Muscle of leg (tissue), 3 donors: ENCODE measurements at regions not wholly inside any gene's neighbourhood (a gene's known extent, or its start where the extent isn't known, plus 50 kb on each side); places are given as distances from the start of the nearest gene placed in this dataset.
"Not testable (repeated sequence)": the region's sequence is repeated elsewhere in the genome, so short reads cannot be mapped to it uniquely, and the experiment has no call there.

Experiments
- DNase-seq: peaks from one replicate; pipeline ENCODE4 v3.0.0; 2013
- H3K27ac ChIP-seq: one replicate; pipeline ENCODE4 v1.5.1; 2013; ENCODE audit warnings: mild to moderate bottlenecking, low read length, control low read depth
- H3K27me3 ChIP-seq: one replicate; pipeline ENCODE4 v1.6.1; 2013; ENCODE audit warnings: low read length; ENCODE audit not compliant: control insufficient read depth, insufficient read depth
- H3K36me3 ChIP-seq: one replicate; pipeline ENCODE4 v1.6.1; 2013; ENCODE audit warnings: low read length; ENCODE audit not compliant: control insufficient read depth, insufficient read depth
- H3K4me1 ChIP-seq: one replicate; pipeline ENCODE4 v1.6.1; 2013; ENCODE audit warnings: low read length; ENCODE audit not compliant: control insufficient read depth, insufficient read depth
- H3K4me3 ChIP-seq: one replicate; pipeline ENCODE4 v1.5.1; 2013; ENCODE audit warnings: low read length, control low read depth
- H3K9me3 ChIP-seq: replicated peaks from 2 replicates; pipeline ENCODE4 v1.6.1; 2013; ENCODE audit warnings: low read depth, low read length; ENCODE audit not compliant: control insufficient read depth
- whole genome bisulfite sequencing: methylation state at CpG from one replicate; pipeline ENCODE4 v1.1.5; 2013; ENCODE audit warnings: missing lambda C conversion rate; ENCODE audit not compliant: insufficient coverage; 5-methylcytosine and 5-hydroxymethylcytosine counted together

DNA sequence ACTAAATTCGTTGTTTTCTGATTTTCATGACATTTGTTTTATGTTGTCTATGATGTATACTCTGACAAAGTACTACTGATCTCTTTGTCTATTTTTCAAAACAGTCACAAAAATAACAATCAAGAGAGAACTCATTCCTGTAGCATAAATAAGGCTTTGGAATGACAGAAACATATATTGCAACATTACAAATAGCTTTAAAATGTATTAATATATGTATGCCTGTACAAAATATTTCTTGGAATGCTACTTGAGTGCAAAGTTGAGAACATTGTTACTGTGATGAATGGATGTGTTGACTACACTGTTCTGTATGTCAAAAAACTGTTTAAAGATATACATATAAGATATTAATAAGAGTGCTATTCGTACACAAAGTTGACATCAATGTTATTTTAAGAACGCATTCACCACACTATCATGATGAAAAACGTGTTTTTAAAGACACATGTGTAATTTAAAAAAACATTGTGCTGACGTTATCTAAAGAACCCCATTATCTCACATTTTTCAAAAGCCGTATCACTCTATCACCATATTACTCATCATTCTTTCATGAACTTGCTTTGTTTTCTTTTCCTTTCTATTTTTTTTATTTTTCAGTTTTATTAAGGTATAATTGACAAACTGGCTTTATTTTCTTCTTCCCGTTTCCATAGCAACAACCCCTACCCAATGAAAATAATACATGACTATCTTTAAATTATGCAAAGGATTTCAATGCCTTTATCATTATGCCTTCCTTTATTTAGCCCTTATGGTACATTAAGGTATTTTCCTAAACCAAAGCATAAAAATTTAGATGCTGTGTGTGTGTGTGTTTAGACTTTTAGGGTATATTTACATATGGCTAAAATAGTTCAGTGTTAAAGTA lies 918.8 kb downstream of the SLITRK1 start:
- Histone ChIP-seq H3K36me3 (no peaks in the 10 kb centered on the region), H3K4me3 (no peak overlapping the region), H3K4me1 (no peaks in the 10 kb centered on the region), H3K27me3 (no peaks in the 10 kb centered on the region), H3K27ac (no peak overlapping the region), H3K9me3 (no peaks in the 10 kb centered on the region)
- no CpG with 5 or more reads among the region's 7 CpGs for WGBS
- DNase-seq: no peak

DNA sequence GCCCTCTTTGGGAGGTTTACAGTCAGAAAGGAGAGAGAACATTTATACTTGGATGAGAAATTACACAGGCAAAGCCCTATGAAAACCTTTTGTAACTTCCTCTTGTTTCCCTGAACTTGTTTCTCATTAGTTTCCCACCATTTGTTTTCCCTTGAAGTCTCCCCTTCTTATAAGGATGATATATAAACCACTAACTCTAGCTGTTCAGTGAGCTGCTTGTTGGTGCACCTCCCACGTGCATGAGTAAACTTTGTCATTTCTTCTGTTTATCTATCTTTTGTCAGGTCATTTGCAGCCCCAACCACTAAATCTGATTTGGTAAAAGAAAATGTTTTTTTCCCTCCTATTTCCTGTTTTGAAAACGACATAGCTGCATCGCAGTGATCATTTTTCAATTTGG lies 919.9 kb downstream of the SLITRK1 start:
- H3K27me3 ChIP-seq: no peaks in the 10 kb centered on the region
- H3K27ac ChIP-seq: no peak overlapping the region
- no CpG with 5 or more reads among the region's 3 CpGs for WGBS
- H3K4me1 ChIP-seq: no peaks in the 10 kb centered on the region
- DNase-seq: no peak
- no peak overlapping the region for H3K4me3 ChIP-seq
- no peaks in the 10 kb centered on the region for H3K36me3 ChIP-seq
- H3K9me3 ChIP-seq: no peaks in the 10 kb centered on the region

DNA sequence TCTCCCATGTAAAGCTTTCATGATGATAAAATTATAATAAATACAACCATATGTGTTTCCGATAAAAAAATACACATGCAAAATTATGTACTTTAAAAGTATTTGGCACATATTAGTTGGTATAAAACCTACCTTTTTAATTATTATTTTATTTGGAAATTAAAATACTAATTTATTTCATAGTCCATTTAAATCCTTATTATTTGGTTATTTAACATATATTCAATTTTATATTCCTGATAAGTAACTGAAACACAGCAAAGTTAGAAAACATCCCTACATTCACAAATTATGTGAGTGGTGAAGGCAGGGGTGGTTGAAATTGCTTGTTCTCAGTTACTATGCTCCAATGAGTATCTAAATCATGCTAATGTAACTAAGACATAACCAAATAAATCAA lies 920.5 kb downstream of the SLITRK1 start:
- Histone ChIP-seq H3K36me3 (no peaks in the 10 kb centered on the region), H3K9me3 (no peaks in the 10 kb centered on the region), H3K27me3 (no peaks in the 10 kb centered on the region), H3K4me1 (no peaks in the 10 kb centered on the region), H3K4me3 (no peak overlapping the region), H3K27ac (no peak overlapping the region)
- DNase-seq: no peak
- WGBS: no CpG with 5 or more reads among the region's 1 CpG

DNA sequence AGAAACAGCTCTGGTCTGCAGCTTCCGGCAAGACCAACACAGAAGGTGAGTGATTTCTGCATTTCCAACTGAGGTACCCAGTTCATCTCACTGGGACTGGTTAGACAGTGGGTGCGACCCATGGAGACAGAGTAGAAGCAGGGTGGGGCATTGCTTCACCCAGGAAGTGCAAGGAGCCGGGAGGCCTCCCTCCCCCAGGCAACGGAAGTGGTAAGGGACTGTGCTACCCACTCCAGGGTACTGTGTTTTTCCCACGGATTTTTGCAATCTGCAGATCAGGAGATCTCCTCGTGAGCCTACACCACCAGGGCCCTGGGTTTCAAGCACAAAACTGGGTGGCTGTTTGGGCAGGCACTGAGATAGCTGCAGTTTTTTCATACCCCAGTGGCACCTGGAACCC lies 929.9 kb downstream of the SLITRK1 start:
- not testable (repeated sequence) for DNase-seq, H3K36me3 ChIP-seq, H3K27ac ChIP-seq, H3K4me1 ChIP-seq, H3K4me3 ChIP-seq, H3K9me3 ChIP-seq, H3K27me3 ChIP-seq
- 88% methylated on average over 4 of the region's 6 CpGs for WGBS

DNA sequence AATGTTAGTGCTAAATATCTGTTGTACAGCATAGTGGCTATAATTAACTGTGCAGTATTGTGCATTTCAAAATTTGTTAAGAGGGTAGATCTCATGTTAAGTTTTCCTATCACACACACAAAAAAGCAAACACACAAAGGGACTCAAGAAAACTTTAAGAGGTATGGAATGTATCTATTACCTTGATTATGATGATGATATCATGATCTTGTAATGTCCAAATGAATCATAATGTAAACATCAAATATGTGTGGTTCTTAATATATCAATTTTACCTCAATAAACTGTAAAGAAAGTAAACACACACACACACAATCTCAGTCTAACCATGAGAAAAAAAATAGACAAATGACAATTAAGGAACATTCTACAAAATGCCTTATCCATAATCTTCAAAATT lies 934.6 kb downstream of the SLITRK1 start:
- Histone ChIP-seq H3K9me3 (no peaks in the 10 kb centered on the region), H3K4me3 (no peak overlapping the region), H3K4me1 (no peaks in the 10 kb centered on the region), H3K36me3 (no peaks in the 10 kb centered on the region), H3K27ac (no peak overlapping the region), H3K27me3 (no peaks in the 10 kb centered on the region)
- DNase-seq: no peak

DNA sequence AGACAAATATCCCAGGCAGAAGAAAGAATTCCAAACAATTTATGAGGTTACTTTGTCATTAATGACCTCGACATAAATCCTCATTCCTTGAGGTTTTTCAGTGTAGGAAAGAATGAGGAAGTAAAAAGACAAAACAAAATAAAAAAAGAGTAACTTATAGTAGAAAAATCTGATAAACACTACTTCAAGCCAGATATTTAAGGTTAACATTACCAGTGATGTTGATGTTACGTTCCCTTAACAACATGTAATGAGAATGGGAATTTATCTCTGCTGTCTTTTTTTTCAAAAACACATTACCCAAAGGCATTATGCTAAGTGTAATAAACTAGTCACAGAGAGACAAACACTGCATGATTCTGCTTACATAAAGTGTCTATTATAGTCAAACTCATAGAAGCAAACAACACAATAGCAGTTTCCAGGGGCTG lies 935.1 kb downstream of the SLITRK1 start:
- Histone ChIP-seq H3K27me3 (no peaks in the 10 kb centered on the region), H3K27ac (no peak overlapping the region), H3K36me3 (no peaks in the 10 kb centered on the region), H3K4me3 (no peak overlapping the region), H3K9me3 (no peaks in the 10 kb centered on the region), H3K4me1 (no peaks in the 10 kb centered on the region)
- WGBS: no CpG with 5 or more reads among the region's 2 CpGs
- DNase-seq: no peak

DNA sequence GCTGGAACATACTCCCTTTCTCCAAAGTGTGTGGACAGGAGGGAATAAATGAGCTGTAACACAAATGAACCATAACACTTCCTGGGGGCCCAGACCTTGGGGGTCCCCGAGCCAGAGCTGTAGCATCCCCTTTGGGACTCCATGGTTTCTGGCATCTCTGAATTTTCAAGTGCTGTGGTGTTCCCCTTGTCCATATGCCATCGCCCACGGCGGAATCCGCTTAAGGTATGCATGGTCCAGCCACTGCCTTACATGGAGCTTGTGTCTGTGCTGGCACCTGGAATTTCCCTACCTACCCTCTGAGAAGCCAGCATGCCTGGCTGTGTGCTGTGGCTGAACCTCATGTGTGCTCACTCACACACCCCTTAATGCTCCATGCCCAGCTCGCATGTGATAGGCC lies 943.6 kb downstream of the SLITRK1 start:
- WGBS: 91% methylated on average over 6 of the region's 6 CpGs
- no peak for DNase-seq
- H3K27ac ChIP-seq: no peak overlapping the region
- no peaks in the 10 kb centered on the region for H3K27me3 ChIP-seq
- no peaks in the 10 kb centered on the region for H3K4me1 ChIP-seq
- H3K9me3 ChIP-seq: no peaks in the 10 kb centered on the region
- no peaks in the 10 kb centered on the region for H3K36me3 ChIP-seq
- H3K4me3 ChIP-seq: no peak overlapping the region

DNA sequence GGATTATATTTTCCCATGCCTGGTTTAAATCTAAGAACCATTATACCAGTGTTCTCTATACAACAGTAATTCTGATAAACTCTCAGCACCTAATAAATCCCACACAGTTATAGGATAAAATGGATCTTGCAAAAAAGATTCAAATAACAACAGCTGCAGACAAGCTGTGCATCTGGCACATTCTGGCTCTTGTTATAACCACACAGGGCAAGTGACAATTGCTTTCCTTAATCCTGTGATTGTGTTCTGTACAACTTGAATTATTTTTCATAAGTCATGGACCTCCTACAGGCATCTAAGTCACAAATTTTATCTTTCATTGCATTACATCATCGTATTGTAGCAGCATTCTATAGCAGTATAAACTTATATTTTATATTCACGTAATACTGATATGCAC lies 948.3 kb downstream of the SLITRK1 start:
- Histone ChIP-seq H3K4me1 (no peaks in the 10 kb centered on the region), H3K27me3 (no peaks in the 10 kb centered on the region), H3K27ac (no peak overlapping the region), H3K36me3 (no peaks in the 10 kb centered on the region), H3K9me3 (no peaks in the 10 kb centered on the region), H3K4me3 (no peak overlapping the region)
- DNase-seq: peak; percentile 8
- WGBS: no CpG with 5 or more reads among the region's 2 CpGs

DNA sequence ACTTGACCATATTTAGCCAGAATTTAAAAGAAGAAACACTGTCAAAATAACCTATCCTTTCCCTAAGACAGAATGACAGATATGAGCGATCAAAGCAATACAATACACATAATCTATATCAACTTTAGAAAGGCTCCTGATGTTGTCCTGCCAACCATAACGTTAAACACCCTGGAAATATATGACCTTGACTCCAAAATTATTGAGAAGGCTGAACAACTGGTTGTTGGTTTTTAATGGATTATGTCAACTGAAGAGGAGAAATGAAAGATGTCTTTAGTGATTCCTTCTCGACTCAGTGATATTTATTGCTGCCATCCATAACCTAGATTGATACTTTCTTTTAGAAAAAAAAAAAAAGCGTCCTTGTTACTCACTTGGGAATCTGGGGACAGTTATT lies 957.2 kb downstream of the SLITRK1 start:
- H3K36me3 ChIP-seq: no peaks in the 10 kb centered on the region
- WGBS: no CpG with 5 or more reads among the region's 4 CpGs

DNA sequence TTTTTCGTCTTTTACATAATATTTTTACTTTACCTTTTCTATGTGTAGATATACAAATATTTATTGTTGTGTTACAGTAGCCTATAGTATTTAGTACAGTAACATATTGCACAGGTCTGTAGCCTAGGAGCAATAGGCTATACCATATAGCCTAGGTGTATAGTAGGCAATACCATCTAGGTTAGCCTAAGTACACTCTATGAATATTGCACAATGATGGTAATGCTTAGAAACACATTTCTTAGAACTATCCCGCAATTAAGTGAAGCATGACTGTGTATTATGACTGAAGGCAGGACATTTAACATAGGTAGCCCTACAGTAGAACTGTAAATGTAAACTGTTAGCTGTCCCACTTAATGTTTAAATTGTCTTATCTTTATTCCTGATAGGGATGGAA lies 964.3 kb downstream of the SLITRK1 start:
- DNase-seq: no peak

More for the DNA sequence above, 957.2 kb downstream of the SLITRK1 start:
- H3K4me3 ChIP-seq: no peak overlapping the region
- DNase-seq: no peak
- H3K4me1 ChIP-seq: no peaks in the 10 kb centered on the region
- no peaks in the 10 kb centered on the region for H3K27me3 ChIP-seq
- no peaks in the 10 kb centered on the region for H3K9me3 ChIP-seq
- no peak overlapping the region for H3K27ac ChIP-seq

DNA sequence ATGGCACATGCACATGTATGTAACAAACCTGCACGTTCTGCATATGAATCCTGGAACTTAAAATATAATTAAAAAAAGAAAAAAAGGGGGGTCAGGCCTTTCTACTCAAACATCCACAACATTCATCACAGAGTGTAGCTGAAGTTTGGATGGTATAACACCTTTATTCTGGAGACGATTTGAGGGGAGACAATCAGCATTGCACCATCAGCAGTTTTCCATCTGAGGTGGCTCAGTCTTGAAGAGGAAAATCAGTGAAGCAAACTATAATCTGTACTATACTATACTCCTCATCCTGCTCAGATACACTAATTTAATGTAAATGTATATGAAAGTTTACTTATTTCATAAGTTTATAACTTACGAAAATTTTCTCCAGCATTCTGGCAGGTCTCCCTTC lies 969.7 kb downstream of the SLITRK1 start:
- DNase-seq: no peak
- Histone ChIP-seq H3K27ac (no peak overlapping the region), H3K9me3 (no peaks in the 10 kb centered on the region), H3K27me3 (no peaks in the 10 kb centered on the region), H3K36me3 (no peaks in the 10 kb centered on the region), H3K4me1 (no peaks in the 10 kb centered on the region), H3K4me3 (no peak overlapping the region)
- no CpG with 5 or more reads among the region's 3 CpGs for WGBS

More for the DNA sequence above, 964.3 kb downstream of the SLITRK1 start:
- Histone ChIP-seq H3K9me3 (no peaks in the 10 kb centered on the region), H3K27me3 (no peaks in the 10 kb centered on the region), H3K36me3 (no peaks in the 10 kb centered on the region), H3K4me3 (no peak overlapping the region), H3K27ac (no peak overlapping the region), H3K4me1 (no peaks in the 10 kb centered on the region)
- no CpG with 5 or more reads among the region's 2 CpGs for WGBS
